Upper lobe of left lung (tissue), 6 donors: ENCODE measurements at regions not wholly inside any gene's neighbourhood (a gene's known extent, or its start where the extent isn't known, plus 50 kb on each side); places are given as distances from the start of the nearest gene placed in this dataset.

ENCODE experiments used
- ATAC-seq, 2 donors: fragments of 200-7000 bp; cut with Tn5 transposase; one replicate each; pipeline ENCODE4 v1.9.1; 2022; ENCODE audit warnings: mild to moderate bottlenecking in 2 of 2, moderate library complexity in 2 of 2; ENCODE audit not compliant: low FRiP score in 2 of 2
- DNase-seq, 2 donors: peaks; one replicate each; pipeline ENCODE4 v3.0.0-alpha.2; 2019 to 2020
- H3K27ac ChIP-seq, 4 donors: fragments of 200-600 bp; sonication (generic); one replicate each; pipeline ENCODE4 v1.5.1; 2016 to 2019
- H3K27me3 ChIP-seq, 4 donors: fragments of 200-600 bp; sonication (generic); one replicate each; pipeline ENCODE4 v1.5.1; 2017 to 2019
- H3K36me3 ChIP-seq, 4 donors: fragments of 200-600 bp; sonication (generic); one replicate each; pipeline ENCODE4 v1.5.1; 2016 to 2019
- H3K4me1 ChIP-seq, 4 donors: fragments of 200-600 bp; sonication (generic); one replicate each; pipeline ENCODE4 v1.5.1; 2018 to 2019
- H3K4me3 ChIP-seq, 4 donors: fragments of 200-600 bp; sonication (generic); one replicate each; pipeline ENCODE4 v1.5.1; 2017 to 2019; ENCODE audit warnings: mild to moderate bottlenecking in 2 of 4, moderate library complexity in 1 of 4
- H3K9me3 ChIP-seq, 4 donors: fragments of 200-600 bp; sonication (generic); one replicate each; pipeline ENCODE4 v1.5.1; 2018 to 2019
- CTCF ChIP-seq, 6 experiments: fragments of 450-650 bp in 4 of 6; fragments of 200-600 bp in 2 of 6; sonication (generic) in 2 of 6; IDR thresholded peaks; one replicate each; pipeline ENCODE4 v1.5.1; 2016 to 2019; ENCODE audit warnings: antibody characterized with exemption in 6 of 6
- EP300 ChIP-seq, 4 donors: sonication (generic); formaldehyde crosslinking; IDR thresholded peaks; one replicate each; pipeline ENCODE4 v1.5.1; 2017; ENCODE audit warnings: antibody characterized with exemption in 4 of 4, control low read depth in 2 of 4
- POLR2A ChIP-seq, 4 donors: fragments of 450-650 bp; IDR thresholded peaks; one replicate each; pipeline ENCODE4 v1.5.1; 2016 to 2017; ENCODE audit warnings: antibody characterized with exemption in 4 of 4, mild to moderate bottlenecking in 2 of 4
- POLR2AphosphoS5 ChIP-seq, 2 donors: sonication (generic); formaldehyde crosslinking; IDR thresholded peaks; one replicate each; pipeline ENCODE4 v1.5.1; 2017; ENCODE audit warnings: antibody characterized with exemption in 2 of 2
- WGBS, 2 donors: methylation state at CpG; one replicate each; pipeline ENCODE4 v1.1.5; 2017 to 2018; 5-methylcytosine and 5-hydroxymethylcytosine counted together
- donor health status: DM: no; HTN: no; CAD: no; lungs with moderate emphysema.
- donor health status: DM: no; HTN: yes; CAD: no; lungs with severe emphysema.

- Histone ChIP-seq H3K4me1 (peaks cover 0 to 10% (median 0%) of the 10 kb centered on the region in 4 donors), H3K36me3 (no peaks in the 10 kb centered on the region), H3K27me3 (no peaks in the 10 kb centered on the region), H3K9me3 (no peaks in the 10 kb centered on the region), H3K4me3 (no peak overlapping the region), H3K27ac (no peak overlapping the region)
- no peak for ATAC-seq
- WGBS, 2 donors = 76% methylated on average over 3 of the region's 3 CpGs
- no peak for DNase-seq
- TF ChIP-seq POLR2A (IDR thresholded peaks at IDR 0.05) (no peak), POLR2AphosphoS5 (IDR thresholded peaks at IDR 0.05) (no peak), CTCF (IDR thresholded peaks at IDR 0.05) (no peak), EP300 (IDR thresholded peaks at IDR 0.05) (no peak)
These were observed 355.1 kb upstream of the ZC3H15 start for GRCh38 chr2:186130748-186131641.

DNA sequence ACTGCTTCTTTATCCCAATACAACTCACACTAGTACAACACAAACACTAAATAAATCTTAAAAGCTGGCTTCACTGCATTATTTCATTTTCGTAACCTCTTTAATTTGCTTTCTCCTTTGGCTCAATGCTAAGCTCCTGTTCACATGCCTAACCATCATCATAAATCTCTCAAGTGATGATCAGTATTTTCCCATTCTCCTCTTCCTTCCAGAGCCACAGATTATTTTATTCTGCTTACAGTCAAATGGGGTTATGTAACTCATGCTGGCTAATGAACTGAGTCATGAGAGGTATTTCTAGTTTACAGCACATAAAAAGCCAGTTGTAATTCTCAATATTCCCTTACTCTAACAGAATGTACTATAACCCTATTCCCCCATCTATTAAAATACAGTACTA lies 350.4 kb upstream of the ZC3H15 start:
- no peaks in the 10 kb centered on the region for H3K36me3 ChIP-seq
- H3K4me1 ChIP-seq = no peaks in the 10 kb centered on the region

DNA sequence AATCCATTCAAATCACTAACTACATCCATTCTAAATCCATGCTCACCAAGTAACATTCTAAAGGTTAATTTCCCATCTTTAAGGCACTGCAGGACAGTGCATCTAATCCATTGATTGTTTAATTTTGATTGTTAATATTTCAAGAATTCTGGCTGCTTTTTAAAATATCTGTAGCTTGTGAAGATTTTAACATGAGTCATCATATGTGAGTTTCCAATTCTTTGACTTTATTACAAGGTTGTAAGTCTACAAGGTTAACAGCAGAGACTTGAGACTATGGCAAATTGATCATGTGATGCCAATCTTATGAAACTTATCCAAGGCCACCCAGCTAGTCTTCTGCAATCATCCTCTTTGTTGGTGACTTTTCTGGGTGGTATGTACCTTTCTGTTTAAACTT lies 349.2 kb upstream of the ZC3H15 start:
- H3K9me3 ChIP-seq = no peaks in the 10 kb centered on the region
- H3K36me3 ChIP-seq = no peaks in the 10 kb centered on the region
- DNase-seq (no peak), ATAC-seq (no peak)
- no peak overlapping the region for H3K4me3 ChIP-seq
- no peak for TF ChIP-seq EP300 (IDR thresholded peaks at IDR 0.05)
- TF ChIP-seq CTCF (IDR thresholded peaks at IDR 0.05) = no peak
- TF ChIP-seq POLR2A (IDR thresholded peaks at IDR 0.05) = no peak
- TF ChIP-seq POLR2AphosphoS5 (IDR thresholded peaks at IDR 0.05) = no peak
- no peaks in the 10 kb centered on the region for H3K27me3 ChIP-seq
- no peak overlapping the region for H3K27ac ChIP-seq
- no peaks in the 10 kb centered on the region for H3K4me1 ChIP-seq

More for the DNA sequence above, 350.4 kb upstream of the ZC3H15 start:
- Histone ChIP-seq H3K27ac (no peak overlapping the region), H3K4me3 (no peak overlapping the region), H3K27me3 (no peaks in the 10 kb centered on the region), H3K9me3 (no peaks in the 10 kb centered on the region)
- no peak for DNase-seq
- no peak for ATAC-seq
- TF ChIP-seq POLR2A (IDR thresholded peaks at IDR 0.05) (no peak), CTCF (IDR thresholded peaks at IDR 0.05) (no peak), POLR2AphosphoS5 (IDR thresholded peaks at IDR 0.05) (no peak), EP300 (IDR thresholded peaks at IDR 0.05) (no peak)
- WGBS, 2 donors = 85 to 88% methylated on average over 1 of the region's 1 CpG

DNA sequence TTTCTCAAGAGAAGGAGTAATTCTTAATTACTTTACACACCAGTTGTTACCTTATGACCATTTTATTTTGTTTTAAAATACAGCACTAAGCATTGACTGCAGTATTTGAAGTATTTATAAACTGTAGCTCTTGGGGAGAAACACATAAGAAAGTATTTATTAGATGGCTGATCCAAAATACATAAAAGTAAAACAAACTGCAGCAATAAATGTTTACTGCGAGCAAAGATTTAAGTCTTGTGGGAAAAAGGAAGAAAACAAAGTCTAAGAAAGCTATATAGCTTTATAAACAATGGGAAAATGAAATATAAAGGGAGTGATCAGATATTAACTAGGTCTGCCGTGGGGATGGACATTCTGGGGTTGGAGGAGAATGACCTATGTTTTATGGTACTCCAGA lies 347.2 kb upstream of the ZC3H15 start:
- no peak overlapping the region for H3K4me3 ChIP-seq
- ATAC-seq = no peak
- DNase-seq = no peak
- no peak overlapping the region for H3K27ac ChIP-seq
- H3K27me3 ChIP-seq = no peaks in the 10 kb centered on the region
- 90 to 92% methylated on average over 2 of the region's 2 CpGs for WGBS, 2 donors
- TF ChIP-seq POLR2AphosphoS5 (IDR thresholded peaks at IDR 0.05) (no peak), EP300 (IDR thresholded peaks at IDR 0.05) (no peak), CTCF (IDR thresholded peaks at IDR 0.05) (no peak), POLR2A (IDR thresholded peaks at IDR 0.05) (no peak)
- H3K9me3 ChIP-seq = no peaks in the 10 kb centered on the region
- no peaks in the 10 kb centered on the region for H3K4me1 ChIP-seq
- H3K36me3 ChIP-seq = no peaks in the 10 kb centered on the region

- H3K4me3 ChIP-seq = no peak overlapping the region
- H3K27me3 ChIP-seq = no peaks in the 10 kb centered on the region
- no peaks in the 10 kb centered on the region for H3K4me1 ChIP-seq
- ATAC-seq (no peak), DNase-seq (no peak)
- H3K36me3 ChIP-seq = no peaks in the 10 kb centered on the region
- no peak overlapping the region for H3K27ac ChIP-seq
- TF ChIP-seq EP300 (IDR thresholded peaks at IDR 0.05) (no peak), CTCF (IDR thresholded peaks at IDR 0.05) (no peak), POLR2AphosphoS5 (IDR thresholded peaks at IDR 0.05) (no peak), POLR2A (IDR thresholded peaks at IDR 0.05) (no peak)
- peaks cover 0 to 19% (median 16%) of the 10 kb centered on the region in 4 donors for H3K9me3 ChIP-seq
These were observed 327.0 kb upstream of the ZC3H15 start for GRCh38 chr2:186159101-186159500.
